ENCODE measurements at regions not wholly inside any gene's neighbourhood (a gene's known extent, or its start where the extent isn't known, plus 50 kb on each side); places are given as distances from the start of the nearest gene placed in this dataset.

DNA sequence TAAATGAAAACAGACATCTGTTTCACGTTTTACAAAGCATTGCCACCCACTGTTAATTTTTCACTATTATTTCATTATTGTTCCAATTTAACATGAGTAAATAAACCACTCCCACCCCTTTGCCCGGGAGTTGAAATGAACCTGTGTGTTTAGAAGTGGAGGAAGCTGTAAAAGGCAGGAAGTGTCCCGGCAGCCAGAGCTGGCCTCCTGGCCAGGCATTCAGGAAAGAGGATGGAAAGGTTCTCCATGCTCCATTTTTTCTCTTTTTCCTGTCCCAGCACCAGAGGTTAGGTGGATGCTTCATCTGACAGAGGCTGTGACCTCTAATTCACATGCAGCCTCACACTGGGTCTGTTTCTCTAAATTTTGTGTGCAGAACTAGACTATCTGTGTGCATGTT lies 55.5 kb upstream of the LNX1 start:
- DNase-seq (ENCODE audit: low read depth in 2 of 2) = no peak

DNA sequence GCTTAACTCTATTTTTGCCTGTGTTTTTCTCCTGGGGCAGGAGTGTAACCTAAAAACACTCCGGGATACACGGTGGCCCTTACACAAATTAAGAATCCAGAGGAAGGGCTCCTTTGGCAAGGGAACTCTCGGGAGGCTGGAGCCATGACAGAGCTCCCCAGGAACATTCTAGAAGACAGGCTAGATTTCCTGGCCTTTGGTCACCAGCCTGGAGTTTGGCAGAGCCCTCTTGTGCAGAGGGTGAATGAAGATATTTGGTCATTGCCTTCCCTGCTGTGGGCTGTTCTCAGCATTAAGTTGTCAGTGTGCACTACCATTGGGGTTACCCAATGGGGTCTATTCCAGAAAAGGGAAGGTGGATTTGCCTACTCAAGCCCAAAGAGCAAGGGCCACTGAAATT lies 53.8 kb upstream of the LNX1 start:
- no peak for DNase-seq (ENCODE audit: low read depth in 2 of 2)

DNA sequence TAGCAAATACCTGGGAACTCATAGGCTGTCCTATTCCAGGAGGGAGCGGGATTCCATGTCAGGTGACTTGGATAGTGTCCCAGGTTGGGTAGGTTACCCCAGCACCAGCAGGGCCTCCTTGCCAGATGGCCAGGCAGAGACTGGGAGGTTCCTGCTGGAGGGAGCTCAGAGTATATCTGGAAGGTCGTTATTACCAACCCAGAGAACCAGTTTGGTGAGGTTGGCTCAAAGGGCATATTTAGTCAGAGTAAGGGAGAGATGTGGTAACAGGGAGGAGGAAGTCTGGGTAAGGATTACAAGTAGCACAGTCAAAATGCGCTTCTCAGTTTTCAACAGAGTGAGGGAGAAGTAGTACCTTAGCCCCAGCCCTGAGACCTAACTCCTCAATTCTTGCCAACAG lies 53.3 kb upstream of the LNX1 start:
- no peak for DNase-seq (ENCODE audit: low read depth in 2 of 2)
